ENCODE measurements at regions not wholly inside any gene's neighbourhood (a gene's known extent, or its start where the extent isn't known, plus 50 kb on each side); places are given as distances from the start of the nearest gene placed in this dataset.

DNA sequence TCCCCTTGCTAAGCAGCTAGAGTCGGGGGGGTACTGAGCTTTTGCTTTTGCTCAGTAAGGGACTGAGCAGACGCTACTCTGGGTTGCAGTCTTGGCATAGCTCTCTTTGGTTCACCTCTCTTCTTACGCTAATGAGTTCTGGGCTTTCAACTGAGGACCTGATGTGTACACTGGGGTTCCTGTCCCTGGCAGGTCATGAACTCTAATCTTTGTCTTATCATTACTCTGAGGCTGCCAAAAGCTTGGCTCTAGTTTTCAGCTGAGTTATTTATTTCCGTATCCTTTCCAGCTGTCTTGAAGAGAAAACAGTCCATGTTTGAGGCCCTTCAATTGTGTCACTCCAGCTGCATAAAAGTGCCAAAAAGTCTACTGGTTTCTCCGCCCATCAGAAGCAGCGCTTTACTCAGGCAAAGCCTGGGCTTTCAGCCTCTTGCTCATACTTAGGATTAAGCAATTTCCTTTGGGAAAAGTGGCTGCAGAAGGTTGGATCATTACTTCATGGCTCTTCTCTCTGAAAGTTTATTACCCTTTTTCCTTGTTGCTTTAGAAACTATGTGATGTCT lies 121.0 kb upstream of the STOX2 start:
- no peak for TF ChIP-seq CTCF (IDR thresholded peaks at IDR 0.05; ENCODE audit: low read depth, low read length)
- no peak overlapping the region for H3K4me3 ChIP-seq (ENCODE audit: low read depth, low read length)

DNA sequence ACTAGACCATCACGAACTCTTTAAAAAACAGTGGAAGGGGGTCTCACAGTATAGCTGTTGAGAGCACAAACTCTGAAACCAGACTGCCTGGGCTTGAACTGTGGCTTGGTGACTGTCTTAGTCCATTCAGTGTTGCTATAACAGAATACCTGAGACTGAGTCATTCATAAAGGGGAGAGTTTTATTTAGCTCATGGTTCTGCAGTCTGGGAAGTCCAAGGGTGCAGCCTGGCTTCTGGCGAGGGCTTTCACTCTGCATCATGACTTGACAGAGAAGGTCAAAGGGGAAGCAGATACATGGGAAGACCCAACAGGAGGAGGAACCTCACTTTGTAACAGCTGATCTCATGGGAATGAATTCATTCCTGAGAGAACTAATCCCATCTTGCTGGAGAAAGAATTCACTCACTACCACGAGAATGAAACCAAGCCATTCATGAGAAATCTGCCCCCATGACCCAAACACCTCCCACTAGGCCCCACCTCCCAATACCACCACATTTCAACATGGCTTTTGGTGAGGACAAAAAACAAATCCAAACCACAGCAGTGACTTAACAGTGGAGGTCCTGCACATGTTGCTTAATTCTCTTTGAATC lies 116.7 kb upstream of the STOX2 start:
- no peak for TF ChIP-seq CTCF (IDR thresholded peaks at IDR 0.05; ENCODE audit: low read depth, low read length)
- no peak overlapping the region for H3K4me3 ChIP-seq (ENCODE audit: low read depth, low read length)

DNA sequence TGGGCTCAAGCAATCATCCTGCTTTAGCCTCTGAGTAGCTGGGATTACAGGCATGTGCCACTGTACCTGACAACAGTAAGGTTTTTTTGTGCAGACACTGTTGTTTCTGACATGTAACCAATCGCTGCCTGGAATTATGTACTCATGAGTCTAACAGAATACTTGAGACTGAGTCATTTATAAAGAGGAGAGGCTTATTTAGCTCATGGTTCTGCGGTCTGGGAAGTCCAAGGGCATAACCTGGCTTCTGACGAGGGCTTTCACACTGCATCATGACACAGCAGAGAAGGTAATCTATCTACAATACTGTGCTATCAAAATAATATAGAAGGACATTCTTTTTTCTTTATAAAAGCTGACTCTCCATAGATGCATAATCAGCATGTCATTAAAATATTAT lies 115.5 kb upstream of the STOX2 start:
- TF ChIP-seq CTCF (IDR thresholded peaks at IDR 0.05; ENCODE audit: low read depth, low read length), result no peak
- H3K4me3 ChIP-seq (ENCODE audit: low read depth, low read length), result no peak overlapping the region

- TF ChIP-seq CTCF (IDR thresholded peaks at IDR 0.05; ENCODE audit: low read depth, low read length), result no peak
- no peak overlapping the region for H3K4me3 ChIP-seq (ENCODE audit: low read depth, low read length)
These were observed 114.4 kb upstream of the STOX2 start for GRCh38 chr4:183790661-183791060.

DNA sequence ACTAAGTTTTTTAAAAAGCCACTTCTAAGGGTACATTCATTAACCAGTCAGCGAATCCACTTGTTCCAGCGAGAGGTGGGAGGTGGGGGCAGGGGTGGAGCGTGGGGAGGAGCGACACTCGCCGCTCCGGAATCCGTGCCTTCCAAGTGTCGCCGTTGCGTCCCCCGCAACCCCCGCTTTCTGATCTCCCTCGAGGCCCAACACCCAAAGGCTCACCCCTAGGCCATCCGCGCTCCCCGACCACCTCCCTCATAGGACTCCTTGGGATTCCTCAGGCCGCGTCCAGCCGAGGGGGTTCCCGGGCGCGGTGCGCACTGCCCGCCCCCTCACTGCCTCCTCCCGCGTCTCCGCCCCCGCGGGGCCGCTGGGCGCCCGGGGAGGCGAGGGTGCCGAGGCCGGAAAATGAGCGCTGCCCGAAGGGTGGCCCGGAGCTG lies 108.1 kb upstream of the STOX2 start:
- H3K4me3 ChIP-seq (ENCODE audit: low read depth, low read length), result 0 out of 2 replicates have a peak overlapping the region, but pooled peaks have one; percentile 10
- TF ChIP-seq CTCF (IDR thresholded peaks at IDR 0.05; ENCODE audit: low read depth, low read length), result no peak

DNA sequence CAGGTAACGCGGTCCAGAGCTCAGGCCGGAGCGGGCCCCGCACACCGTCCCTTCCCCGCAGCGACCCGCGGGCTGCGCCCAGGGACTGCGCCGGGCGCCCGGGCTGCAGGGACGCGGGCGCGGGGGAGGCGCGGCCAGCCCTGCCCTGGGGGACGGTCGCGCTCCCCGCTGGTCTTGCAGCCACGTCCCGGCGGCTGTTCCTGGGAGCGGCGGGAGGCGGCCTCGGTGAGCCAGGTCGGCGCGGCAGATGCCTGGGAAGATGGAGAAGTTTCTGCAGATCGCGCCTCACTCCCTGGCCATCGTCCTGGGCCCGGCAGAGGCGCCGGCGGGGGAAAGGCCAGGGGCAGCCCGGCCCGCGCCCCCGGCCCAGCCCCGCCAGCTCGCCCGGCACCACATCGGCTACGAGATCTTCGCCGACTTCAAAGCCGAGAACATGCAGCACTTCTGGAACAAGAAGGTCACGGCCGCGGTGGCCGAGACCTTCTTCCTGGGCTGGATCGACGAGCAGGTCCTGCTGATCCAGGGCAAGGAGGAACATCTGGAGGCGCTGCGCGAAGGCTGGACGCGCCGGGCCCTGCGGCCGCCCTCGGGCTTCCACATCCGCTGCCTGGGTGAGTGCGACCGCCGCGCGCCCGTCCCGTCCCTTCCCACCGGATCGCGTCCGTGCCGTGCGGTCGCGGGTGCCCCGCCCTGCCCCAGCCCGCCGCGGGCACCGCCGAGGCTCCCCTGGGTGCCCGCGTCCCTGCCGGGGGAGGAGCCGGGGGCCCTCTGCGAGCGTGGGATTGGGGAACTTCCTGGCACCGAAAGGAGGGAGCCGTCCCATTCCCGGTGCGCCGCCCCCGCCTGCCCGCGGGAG lies 107.4 kb upstream of the STOX2 start:
- TF ChIP-seq CTCF (IDR thresholded peaks at IDR 0.05; ENCODE audit: low read depth, low read length), result no peak

More for the DNA sequence above, 107.4 kb upstream of the STOX2 start:
- H3K4me3 ChIP-seq (ENCODE audit: low read depth, low read length), result no peak overlapping the region

All from WI38 (cell line).